GM12872 (cell line): ENCODE measurements at regions not wholly inside any gene's neighbourhood (a gene's known extent, or its start where the extent isn't known, plus 50 kb on each side); places are given as distances from the start of the nearest gene placed in this dataset.

ENCODE experiments used
- TF ChIP-seq, protein P1 (sequence below): IDR thresholded peaks from 3 replicates; pipeline ENCODE4 v1.5.1; 2011; ENCODE audit warnings: low read depth, mild to moderate bottlenecking, low read length, moderate library complexity; ENCODE audit not compliant: insufficient read depth

DNA sequence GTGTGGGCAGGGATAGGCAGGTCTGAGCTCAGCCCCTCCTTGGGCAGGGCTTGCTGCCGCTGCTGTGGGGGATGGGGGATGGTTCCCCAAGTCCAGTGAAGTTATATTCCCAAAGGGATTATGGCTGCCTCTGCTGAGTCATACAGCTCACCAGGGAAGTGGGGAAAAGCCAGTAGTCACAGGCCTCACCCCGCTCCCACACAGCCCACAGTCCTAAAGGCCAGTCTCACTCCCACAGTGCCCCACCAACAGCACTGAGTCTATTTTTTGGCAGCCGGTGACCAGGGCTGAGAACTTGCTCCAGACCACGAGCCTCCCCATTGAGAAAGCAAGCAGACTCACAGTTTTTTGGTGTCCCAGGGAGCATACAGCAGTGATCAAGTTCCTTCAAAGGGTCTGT lies 173.3 kb downstream of the OSR1 start:
- TF ChIP-seq, protein P1, sequence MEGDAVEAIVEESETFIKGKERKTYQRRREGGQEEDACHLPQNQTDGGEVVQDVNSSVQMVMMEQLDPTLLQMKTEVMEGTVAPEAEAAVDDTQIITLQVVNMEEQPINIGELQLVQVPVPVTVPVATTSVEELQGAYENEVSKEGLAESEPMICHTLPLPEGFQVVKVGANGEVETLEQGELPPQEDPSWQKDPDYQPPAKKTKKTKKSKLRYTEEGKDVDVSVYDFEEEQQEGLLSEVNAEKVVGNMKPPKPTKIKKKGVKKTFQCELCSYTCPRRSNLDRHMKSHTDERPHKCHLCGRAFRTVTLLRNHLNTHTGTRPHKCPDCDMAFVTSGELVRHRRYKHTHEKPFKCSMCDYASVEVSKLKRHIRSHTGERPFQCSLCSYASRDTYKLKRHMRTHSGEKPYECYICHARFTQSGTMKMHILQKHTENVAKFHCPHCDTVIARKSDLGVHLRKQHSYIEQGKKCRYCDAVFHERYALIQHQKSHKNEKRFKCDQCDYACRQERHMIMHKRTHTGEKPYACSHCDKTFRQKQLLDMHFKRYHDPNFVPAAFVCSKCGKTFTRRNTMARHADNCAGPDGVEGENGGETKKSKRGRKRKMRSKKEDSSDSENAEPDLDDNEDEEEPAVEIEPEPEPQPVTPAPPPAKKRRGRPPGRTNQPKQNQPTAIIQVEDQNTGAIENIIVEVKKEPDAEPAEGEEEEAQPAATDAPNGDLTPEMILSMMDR, result no peak

GRCh38 chr2:19178175-19178574 lies 180.2 kb downstream of the OSR1 start:
- TF ChIP-seq, protein P1, result no peak

DNA sequence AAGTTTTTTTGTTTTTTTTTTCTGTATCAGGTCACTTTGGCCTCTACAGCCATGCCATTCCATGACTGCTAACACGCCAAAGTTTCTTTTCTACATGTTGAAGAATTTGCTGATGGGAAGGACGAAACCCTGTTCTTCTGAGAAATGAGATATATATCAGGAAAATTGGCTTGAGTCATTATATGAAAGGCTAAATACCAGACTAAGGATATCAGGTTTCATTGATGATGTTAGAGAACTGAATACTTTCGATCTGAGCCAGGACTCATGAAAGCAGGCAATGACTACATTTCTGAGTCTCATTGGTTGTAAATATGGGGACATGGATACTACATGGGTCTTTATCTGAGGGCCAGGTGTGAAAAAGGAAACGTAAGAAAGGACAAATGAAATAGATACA lies 181.4 kb downstream of the OSR1 start:
- TF ChIP-seq, protein P1, result no peak

DNA sequence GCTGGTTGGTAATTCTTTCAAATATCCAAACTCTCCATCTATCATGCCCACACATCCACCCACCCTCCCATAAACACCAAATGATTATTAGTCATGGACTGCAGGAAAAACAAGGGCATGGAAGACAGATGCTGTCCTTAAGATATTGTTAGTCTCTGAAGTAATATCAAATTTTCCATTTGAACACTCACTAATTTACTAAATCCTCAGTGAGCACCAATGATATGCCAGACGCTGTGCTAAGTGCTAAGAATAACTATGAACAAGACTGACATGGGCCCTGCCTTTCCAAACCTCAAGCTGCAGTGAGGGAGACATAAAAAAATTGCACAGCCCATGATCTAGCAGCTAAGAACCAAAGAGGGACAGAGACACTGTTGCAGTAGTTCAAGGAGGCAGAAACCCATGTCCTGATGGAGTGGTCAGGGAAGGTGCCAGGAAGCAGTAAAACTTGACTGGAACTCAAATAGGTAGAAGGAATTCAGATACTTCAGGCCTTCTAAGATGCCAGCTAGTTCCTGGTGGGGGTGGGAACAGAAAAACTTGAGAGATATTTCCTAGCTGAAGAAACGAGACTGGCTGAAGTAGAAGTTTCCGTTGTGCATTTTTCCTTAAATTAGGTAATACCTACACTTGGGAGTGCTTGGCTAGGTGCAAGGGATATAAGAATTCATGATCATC lies 182.1 kb downstream of the OSR1 start:
- TF ChIP-seq, protein P1, result no peak

GRCh38 chr2:19174176-19174575 lies 184.2 kb downstream of the OSR1 start:
- TF ChIP-seq, protein P1, result no peak

- TF ChIP-seq, protein P1, result no peak
Measured at GRCh38 chr2:19171409-19171808, 187.0 kb downstream of the OSR1 start.

DNA sequence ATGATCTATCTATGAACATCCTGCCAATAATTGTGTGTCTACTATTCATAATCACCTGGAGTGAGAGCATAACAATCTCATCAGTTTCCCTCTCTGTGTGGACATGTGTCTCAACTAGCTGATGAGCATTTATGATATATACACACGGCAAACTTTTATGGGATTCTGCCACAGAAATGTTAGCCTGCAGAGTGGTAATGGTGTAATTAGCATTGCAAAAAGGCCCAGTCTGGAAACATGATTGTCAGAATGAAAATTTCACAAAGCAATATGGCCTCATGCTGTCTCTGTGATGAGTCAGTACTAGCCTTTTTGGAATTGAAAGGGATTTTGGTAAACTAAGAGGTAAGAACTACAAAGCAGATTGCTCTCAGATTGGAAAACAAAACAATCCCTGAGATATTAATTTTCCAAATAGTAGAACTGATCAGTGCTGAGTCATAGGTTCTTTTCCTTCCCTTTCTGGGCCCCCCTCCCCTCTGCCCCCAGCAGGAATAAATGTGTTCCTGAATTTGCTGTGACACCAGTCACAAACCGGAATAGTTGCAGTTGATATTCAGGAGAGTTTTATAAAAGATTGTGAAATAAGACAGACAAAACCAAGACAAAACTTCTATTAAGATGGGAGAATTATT lies 189.2 kb downstream of the OSR1 start:
- TF ChIP-seq, protein P1, result no peak
